ENCODE measurements at regions not wholly inside any gene's neighbourhood (a gene's known extent, or its start where the extent isn't known, plus 50 kb on each side); places are given as distances from the start of the nearest gene placed in this dataset.

GRCh38 chr3:73908218-73908617 is 283.5 kb upstream of the PDZRN3 start:
- TF ChIP-seq CTCF (IDR thresholded peaks at IDR 0.05 in 8 of 11, conservative IDR thresholded peaks at IDR 0.05 in 3 of 11) (no peak), POLR2A (IDR thresholded peaks at IDR 0.05) (no peak)
